C4-2B (cell line): ENCODE measurements at regions not wholly inside any gene's neighbourhood (a gene's known extent, or its start where the extent isn't known, plus 50 kb on each side); places are given as distances from the start of the nearest gene placed in this dataset.

Experiments
- ZFX ChIP-seq: fragments of 450-650 bp; IDR thresholded peaks from 2 replicates; pipeline ENCODE4 v1.6.1; 2017
- TF ChIP-seq, protein P1 (sequence below): fragments of 450-650 bp; conservative IDR thresholded peaks from 2 replicates; pipeline ENCODE4 v1.5.1; 2017; ENCODE audit warnings: mild to moderate bottlenecking

DNA sequence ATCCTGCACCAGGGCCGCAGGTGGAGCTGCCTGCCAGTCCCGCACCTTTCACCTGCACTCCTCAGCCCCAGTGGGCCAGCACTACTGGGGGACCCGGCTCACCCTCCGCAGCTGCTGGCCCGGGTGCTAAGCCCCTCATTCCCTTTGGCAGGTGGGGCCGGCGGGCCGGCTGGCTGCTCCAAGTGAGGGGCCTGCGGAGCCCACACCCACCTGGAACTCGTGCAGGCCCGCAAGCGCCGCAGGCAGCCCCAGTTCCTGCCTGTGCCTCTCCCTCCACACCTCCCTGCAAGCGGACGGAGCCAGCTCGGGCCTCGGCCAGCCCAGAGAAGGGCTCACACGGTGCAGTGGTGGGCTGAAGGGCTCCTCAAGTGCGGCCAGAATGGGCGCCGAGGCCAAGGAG is 199.0 kb upstream of the HS3ST5 start:
- TF ChIP-seq, protein P1, sequence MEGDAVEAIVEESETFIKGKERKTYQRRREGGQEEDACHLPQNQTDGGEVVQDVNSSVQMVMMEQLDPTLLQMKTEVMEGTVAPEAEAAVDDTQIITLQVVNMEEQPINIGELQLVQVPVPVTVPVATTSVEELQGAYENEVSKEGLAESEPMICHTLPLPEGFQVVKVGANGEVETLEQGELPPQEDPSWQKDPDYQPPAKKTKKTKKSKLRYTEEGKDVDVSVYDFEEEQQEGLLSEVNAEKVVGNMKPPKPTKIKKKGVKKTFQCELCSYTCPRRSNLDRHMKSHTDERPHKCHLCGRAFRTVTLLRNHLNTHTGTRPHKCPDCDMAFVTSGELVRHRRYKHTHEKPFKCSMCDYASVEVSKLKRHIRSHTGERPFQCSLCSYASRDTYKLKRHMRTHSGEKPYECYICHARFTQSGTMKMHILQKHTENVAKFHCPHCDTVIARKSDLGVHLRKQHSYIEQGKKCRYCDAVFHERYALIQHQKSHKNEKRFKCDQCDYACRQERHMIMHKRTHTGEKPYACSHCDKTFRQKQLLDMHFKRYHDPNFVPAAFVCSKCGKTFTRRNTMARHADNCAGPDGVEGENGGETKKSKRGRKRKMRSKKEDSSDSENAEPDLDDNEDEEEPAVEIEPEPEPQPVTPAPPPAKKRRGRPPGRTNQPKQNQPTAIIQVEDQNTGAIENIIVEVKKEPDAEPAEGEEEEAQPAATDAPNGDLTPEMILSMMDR: no peak
- TF ChIP-seq ZFX: no peak
